ENCODE measurements at regions not wholly inside any gene's neighbourhood (a gene's known extent, or its start where the extent isn't known, plus 50 kb on each side); places are given as distances from the start of the nearest gene placed in this dataset.

DNA sequence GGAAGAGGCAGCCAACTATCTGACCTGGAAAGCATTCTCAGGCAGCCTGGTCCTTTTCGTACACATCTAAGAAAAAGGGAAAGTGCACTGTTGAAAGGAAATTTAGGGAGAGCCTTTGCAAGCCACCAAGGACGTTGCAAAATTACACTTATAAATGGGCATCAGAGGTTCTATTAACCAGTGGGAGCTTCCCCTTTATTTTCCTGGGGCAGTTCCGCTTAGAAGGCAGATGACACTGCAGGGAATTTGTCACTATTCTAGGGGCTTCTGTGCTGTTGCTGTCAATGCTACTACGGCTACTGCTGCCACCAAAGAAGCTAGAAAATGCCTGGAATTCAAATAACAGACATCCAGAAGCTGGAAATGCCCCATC lies 79.6 kb upstream of the AUTS2 start:
- H3K4me3 ChIP-seq, result peak overlapping the region; percentile 0; the same call in 1 of the 2 replicates
- Mint-ChIP-seq H3K4me1 (peaks cover 16% of the 10 kb centered on the region; the same call in 2 of the 3 replicates), H3K36me3 (ENCODE audit: low read depth) (no peaks in the 10 kb centered on the region), H3K27ac (peak overlapping the region; percentile 80), H3K4me3 (peak overlapping the region; percentile 23; the same call in 1 of the 3 replicates), H3K27me3 (ENCODE audit: insufficient read depth, low read depth, poor library complexity) (peaks cover 3% of the 10 kb centered on the region), H3K9me3 (no peaks in the 10 kb centered on the region)
- no peaks in the 10 kb centered on the region for H3K79me2 ChIP-seq (replicated peaks; ENCODE audit: insufficient read depth)
- DNase-seq (ENCODE audit: low spot score) (no peak), ATAC-seq (no peak)
- H3K36me3 ChIP-seq (ENCODE audit: insufficient read depth), result no peaks in the 10 kb centered on the region
- TF ChIP-seq, protein P1, sequence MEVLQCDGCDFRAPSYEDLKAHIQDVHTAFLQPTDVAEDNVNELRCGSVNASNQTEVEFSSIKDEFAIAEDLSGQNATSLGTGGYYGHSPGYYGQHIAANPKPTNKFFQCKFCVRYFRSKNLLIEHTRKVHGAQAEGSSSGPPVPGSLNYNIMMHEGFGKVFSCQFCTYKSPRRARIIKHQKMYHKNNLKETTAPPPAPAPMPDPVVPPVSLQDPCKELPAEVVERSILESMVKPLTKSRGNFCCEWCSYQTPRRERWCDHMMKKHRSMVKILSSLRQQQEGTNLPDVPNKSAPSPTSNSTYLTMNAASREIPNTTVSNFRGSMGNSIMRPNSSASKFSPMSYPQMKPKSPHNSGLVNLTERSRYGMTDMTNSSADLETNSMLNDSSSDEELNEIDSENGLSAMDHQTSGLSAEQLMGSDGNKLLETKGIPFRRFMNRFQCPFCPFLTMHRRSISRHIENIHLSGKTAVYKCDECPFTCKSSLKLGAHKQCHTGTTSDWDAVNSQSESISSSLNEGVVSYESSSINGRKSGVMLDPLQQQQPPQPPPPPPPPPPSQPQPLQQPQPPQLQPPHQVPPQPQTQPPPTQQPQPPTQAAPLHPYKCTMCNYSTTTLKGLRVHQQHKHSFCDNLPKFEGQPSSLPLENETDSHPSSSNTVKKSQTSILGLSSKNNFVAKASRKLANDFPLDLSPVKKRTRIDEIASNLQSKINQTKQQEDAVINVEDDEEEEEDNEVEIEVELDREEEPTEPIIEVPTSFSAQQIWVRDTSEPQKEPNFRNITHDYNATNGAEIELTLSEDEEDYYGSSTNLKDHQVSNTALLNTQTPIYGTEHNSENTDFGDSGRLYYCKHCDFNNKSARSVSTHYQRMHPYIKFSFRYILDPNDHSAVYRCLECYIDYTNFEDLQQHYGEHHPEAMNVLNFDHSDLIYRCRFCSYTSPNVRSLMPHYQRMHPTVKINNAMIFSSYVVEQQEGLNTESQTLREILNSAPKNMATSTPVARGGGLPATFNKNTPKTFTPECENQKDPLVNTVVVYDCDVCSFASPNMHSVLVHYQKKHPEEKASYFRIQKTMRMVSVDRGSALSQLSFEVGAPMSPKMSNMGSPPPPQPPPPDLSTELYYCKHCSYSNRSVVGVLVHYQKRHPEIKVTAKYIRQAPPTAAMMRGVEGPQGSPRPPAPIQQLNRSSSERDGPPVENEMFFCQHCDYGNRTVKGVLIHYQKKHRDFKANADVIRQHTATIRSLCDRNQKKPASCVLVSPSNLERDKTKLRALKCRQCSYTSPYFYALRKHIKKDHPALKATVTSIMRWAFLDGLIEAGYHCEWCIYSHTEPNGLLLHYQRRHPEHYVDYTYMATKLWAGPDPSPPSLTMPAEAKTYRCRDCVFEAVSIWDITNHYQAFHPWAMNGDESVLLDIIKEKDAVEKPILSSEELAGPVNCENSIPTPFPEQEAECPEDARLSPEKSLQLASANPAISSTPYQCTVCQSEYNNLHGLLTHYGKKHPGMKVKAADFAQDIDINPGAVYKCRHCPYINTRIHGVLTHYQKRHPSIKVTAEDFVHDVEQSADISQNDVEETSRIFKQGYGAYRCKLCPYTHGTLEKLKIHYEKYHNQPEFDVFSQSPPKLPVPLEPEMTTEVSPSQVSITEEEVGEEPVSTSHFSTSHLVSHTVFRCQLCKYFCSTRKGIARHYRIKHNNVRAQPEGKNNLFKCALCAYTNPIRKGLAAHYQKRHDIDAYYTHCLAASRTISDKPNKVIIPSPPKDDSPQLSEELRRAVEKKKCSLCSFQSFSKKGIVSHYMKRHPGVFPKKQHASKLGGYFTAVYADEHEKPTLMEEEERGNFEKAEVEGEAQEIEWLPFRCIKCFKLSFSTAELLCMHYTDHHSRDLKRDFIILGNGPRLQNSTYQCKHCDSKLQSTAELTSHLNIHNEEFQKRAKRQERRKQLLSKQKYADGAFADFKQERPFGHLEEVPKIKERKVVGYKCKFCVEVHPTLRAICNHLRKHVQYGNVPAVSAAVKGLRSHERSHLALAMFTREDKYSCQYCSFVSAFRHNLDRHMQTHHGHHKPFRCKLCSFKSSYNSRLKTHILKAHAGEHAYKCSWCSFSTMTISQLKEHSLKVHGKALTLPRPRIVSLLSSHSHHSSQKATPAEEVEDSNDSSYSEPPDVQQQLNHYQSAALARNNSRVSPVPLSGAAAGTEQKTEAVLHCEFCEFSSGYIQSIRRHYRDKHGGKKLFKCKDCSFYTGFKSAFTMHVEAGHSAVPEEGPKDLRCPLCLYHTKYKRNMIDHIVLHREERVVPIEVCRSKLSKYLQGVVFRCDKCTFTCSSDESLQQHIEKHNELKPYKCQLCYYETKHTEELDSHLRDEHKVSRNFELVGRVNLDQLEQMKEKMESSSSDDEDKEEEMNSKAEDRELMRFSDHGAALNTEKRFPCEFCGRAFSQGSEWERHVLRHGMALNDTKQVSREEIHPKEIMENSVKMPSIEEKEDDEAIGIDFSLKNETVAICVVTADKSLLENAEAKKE (CRISPR knock-in tag; IDR thresholded peaks at IDR 0.05), result no peak
- TF ChIP-seq, protein P2, sequence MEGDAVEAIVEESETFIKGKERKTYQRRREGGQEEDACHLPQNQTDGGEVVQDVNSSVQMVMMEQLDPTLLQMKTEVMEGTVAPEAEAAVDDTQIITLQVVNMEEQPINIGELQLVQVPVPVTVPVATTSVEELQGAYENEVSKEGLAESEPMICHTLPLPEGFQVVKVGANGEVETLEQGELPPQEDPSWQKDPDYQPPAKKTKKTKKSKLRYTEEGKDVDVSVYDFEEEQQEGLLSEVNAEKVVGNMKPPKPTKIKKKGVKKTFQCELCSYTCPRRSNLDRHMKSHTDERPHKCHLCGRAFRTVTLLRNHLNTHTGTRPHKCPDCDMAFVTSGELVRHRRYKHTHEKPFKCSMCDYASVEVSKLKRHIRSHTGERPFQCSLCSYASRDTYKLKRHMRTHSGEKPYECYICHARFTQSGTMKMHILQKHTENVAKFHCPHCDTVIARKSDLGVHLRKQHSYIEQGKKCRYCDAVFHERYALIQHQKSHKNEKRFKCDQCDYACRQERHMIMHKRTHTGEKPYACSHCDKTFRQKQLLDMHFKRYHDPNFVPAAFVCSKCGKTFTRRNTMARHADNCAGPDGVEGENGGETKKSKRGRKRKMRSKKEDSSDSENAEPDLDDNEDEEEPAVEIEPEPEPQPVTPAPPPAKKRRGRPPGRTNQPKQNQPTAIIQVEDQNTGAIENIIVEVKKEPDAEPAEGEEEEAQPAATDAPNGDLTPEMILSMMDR (conservative IDR thresholded peaks at IDR 0.05; ENCODE audit: low read depth in 2 of 2), result no peak
- TF ChIP-seq EZH2 (IDR thresholded peaks at IDR 0.05; ENCODE audit: low read depth, unreplicated experiment), result no peak
- TF ChIP-seq JUNB (IDR thresholded peaks at IDR 0.05; ENCODE audit: unreplicated experiment), result no peak
- no peaks in the 10 kb centered on the region for H4K20me1 ChIP-seq (replicated peaks; ENCODE audit: insufficient read depth)
- 0 out of 2 replicates have a peak, but pooled peaks cover 4% of the 10 kb centered on the region for H3F3A ChIP-seq (replicated peaks; ENCODE audit: low read depth)
- no peaks in the 10 kb centered on the region for H3K27me3 ChIP-seq (ENCODE audit: insufficient read depth)
- H3K27ac ChIP-seq (ENCODE audit: low read depth), result peak overlapping the region; percentile 12; the same call in 1 of the 2 replicates
- no peaks in the 10 kb centered on the region for H3K9me2 ChIP-seq (ENCODE audit: insufficient read depth)
- H2AFZ ChIP-seq, result no peak overlapping the region
- H3K4me1 ChIP-seq (ENCODE audit: insufficient read depth), result peaks cover 27% of the 10 kb centered on the region
- H3K4me2 ChIP-seq, result peak overlapping the region; percentile 44
